HEK293T (cell line): ENCODE measurements at regions not wholly inside any gene's neighbourhood (a gene's known extent, or its start where the extent isn't known, plus 50 kb on each side); places are given as distances from the start of the nearest gene placed in this dataset.

ENCODE experiments used
- ARNT ChIP-seq: fragments of 450-650 bp; IDR thresholded peaks from 2 replicates; pipeline ENCODE4 v1.6.1; 2017; ENCODE audit warnings: mild to moderate bottlenecking
- BHLHE40 ChIP-seq: fragments of 450-650 bp; IDR thresholded peaks from 2 replicates; pipeline ENCODE4 v1.6.1; 2016; ENCODE audit warnings: mild to moderate bottlenecking, moderate library complexity, borderline replicate concordance
- L3MBTL2 ChIP-seq: fragments of 450-650 bp; conservative IDR thresholded peaks from 2 replicates; pipeline ENCODE4 v1.6.1; 2016; ENCODE audit warnings: mild to moderate bottlenecking
- TF ChIP-seq, protein P1 (sequence below): fragments of 450-650 bp; IDR thresholded peaks from 2 replicates; pipeline ENCODE4 v1.6.1; 2016

DNA sequence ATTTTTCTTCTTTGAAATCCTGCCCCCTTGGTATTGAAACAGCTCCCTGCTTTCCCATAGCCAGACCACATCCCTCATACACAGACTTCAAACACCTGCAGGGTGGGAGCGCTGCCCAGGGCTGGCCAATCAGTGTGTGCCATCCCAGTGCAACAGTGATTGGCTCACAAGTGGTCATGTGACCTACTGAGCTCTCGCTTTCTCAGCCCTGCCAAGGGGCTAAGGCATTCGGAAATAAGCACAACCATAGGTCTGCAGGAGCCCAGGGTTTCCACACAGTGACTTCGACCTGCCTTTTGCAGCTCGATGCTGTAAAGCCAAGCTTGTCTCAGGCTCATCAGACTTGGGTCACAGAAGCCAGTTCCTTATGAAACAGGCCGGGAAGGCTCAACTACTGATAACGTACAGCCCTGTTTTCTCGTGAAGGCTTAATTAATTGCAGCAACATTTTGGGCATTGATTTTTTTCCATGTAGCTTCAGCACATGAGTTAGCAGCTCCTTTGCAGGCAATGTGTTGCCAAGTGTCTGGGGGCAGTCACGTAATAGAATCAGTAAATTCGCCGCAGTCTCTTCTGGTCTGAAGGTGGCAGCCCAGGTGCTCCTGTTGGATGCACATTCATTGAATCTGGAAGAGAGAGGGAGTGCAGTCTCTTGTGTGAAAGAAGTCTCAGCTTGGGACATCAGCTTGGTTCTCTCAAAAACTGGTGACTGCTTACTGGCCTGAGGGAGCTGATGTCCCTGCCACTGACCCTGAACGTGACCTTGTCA, 1091.8 kb downstream of the AACS start:
- TF ChIP-seq, protein P1, sequence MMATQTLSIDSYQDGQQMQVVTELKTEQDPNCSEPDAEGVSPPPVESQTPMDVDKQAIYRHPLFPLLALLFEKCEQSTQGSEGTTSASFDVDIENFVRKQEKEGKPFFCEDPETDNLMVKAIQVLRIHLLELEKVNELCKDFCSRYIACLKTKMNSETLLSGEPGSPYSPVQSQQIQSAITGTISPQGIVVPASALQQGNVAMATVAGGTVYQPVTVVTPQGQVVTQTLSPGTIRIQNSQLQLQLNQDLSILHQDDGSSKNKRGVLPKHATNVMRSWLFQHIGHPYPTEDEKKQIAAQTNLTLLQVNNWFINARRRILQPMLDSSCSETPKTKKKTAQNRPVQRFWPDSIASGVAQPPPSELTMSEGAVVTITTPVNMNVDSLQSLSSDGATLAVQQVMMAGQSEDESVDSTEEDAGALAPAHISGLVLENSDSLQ = no peak
- TF ChIP-seq BHLHE40 (no peak), ARNT (no peak), L3MBTL2 (no peak)
